Colon (tissue), 2 donors: ENCODE measurements at regions not wholly inside any gene's neighbourhood (a gene's known extent, or its start where the extent isn't known, plus 50 kb on each side); places are given as distances from the start of the nearest gene placed in this dataset.

Experiments used
- FAIRE-seq: peaks from 2 replicates; lab custom pipeline; 2012; peaks lifted over from hg19 to GRCh38; lab: Jason Lieb, UNC
- donor health status: control.
- donor health status: control.

- no peak for FAIRE-seq
Measured at GRCh38 chr16:5581908-5582307, 484.3 kb upstream of the EEF2KMT start.

- FAIRE-seq, result no peak
Measured at GRCh38 chr16:5581428-5581827, 483.8 kb upstream of the EEF2KMT start.

GRCh38 chr16:5580772-5581171 lies 483.2 kb upstream of the EEF2KMT start:
- no peak for FAIRE-seq

GRCh38 chr16:5580296-5580695 lies 482.7 kb upstream of the EEF2KMT start:
- no peak for FAIRE-seq

- FAIRE-seq, result no peak
Measured at GRCh38 chr16:5578980-5579379, 481.4 kb upstream of the EEF2KMT start.

GRCh38 chr16:5577463-5577862 lies 479.9 kb upstream of the EEF2KMT start:
- no peak for FAIRE-seq

- FAIRE-seq, result no peak
Measured at GRCh38 chr16:5575646-5576245, 478.2 kb upstream of the EEF2KMT start.

- no peak for FAIRE-seq
Measured at GRCh38 chr16:5575121-5575520, 477.5 kb upstream of the EEF2KMT start.

- no peak for FAIRE-seq
Measured at GRCh38 chr16:5572056-5572455, 474.5 kb upstream of the EEF2KMT start.

GRCh38 chr16:5571446-5571845 lies 473.9 kb upstream of the EEF2KMT start:
- FAIRE-seq, result no peak

GRCh38 chr16:5561800-5562199 lies 464.2 kb upstream of the EEF2KMT start:
- no peak for FAIRE-seq

GRCh38 chr16:5560084-5560483 lies 462.5 kb upstream of the EEF2KMT start:
- no peak for FAIRE-seq

GRCh38 chr16:5557966-5558365 lies 460.4 kb upstream of the EEF2KMT start:
- no peak for FAIRE-seq

GRCh38 chr16:5557448-5557847 lies 459.9 kb upstream of the EEF2KMT start:
- FAIRE-seq, result no peak

GRCh38 chr16:5556158-5556810 lies 458.7 kb upstream of the EEF2KMT start:
- FAIRE-seq, result no peak

- no peak for FAIRE-seq
Measured at GRCh38 chr16:5551909-5552308, 454.3 kb upstream of the EEF2KMT start.

GRCh38 chr16:5549802-5550201 lies 452.2 kb upstream of the EEF2KMT start:
- no peak for FAIRE-seq

- FAIRE-seq, result no peak
Measured at GRCh38 chr16:5541356-5541755, 443.8 kb upstream of the EEF2KMT start.

GRCh38 chr16:5537347-5537746 lies 439.8 kb upstream of the EEF2KMT start:
- FAIRE-seq, result no peak

- FAIRE-seq, result no peak
Measured at GRCh38 chr16:5533321-5533888, 435.8 kb upstream of the EEF2KMT start.

- no peak for FAIRE-seq
Measured at GRCh38 chr16:5527817-5528216, 430.2 kb upstream of the EEF2KMT start.

GRCh38 chr16:5526826-5527225 lies 429.2 kb upstream of the EEF2KMT start:
- FAIRE-seq, result no peak

- FAIRE-seq, result no peak
Measured at GRCh38 chr16:5523829-5524228, 426.2 kb upstream of the EEF2KMT start.

- no peak for FAIRE-seq
Measured at GRCh38 chr16:5516115-5516514, 418.5 kb upstream of the EEF2KMT start.
